NCI-H69 (cell line): ENCODE measurements at regions not wholly inside any gene's neighbourhood (a gene's known extent, or its start where the extent isn't known, plus 50 kb on each side); places are given as distances from the start of the nearest gene placed in this dataset.
"Not testable (repeated sequence)": the region's sequence is repeated elsewhere in the genome, so short reads cannot be mapped to it uniquely, and the experiment has no call there.

Experiments
- DNase-seq: peaks from one replicate; lab custom pipeline; 2025; lab: John Stamatoyannopoulos, UW

GRCh38 chr13:21261487-21262216 lies 85.2 kb downstream of the MRPL57 start:
- DNase-seq: not testable (repeated sequence)

GRCh38 chr13:21263909-21264308 lies 87.5 kb downstream of the MRPL57 start:
- not testable (repeated sequence) for DNase-seq

DNA sequence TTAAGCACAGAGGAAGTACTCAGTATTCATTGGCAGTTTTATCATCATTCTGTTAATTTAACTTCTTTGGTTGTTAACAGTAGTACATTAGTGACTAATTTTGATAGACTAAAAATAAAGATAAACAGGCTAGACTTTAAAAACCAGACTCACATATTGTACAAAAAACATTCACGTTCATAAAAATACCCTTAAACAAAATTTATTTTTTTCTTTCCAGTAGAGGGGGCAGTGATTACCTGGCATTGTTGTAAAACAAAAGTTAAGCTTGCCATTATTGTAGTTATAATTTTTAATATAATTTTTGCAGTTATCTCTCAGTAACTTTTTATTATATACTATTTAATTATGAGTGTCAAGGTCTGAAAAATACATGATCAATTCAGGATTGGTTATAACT lies 92.0 kb downstream of the MRPL57 start:
- not testable (repeated sequence) for DNase-seq

DNA sequence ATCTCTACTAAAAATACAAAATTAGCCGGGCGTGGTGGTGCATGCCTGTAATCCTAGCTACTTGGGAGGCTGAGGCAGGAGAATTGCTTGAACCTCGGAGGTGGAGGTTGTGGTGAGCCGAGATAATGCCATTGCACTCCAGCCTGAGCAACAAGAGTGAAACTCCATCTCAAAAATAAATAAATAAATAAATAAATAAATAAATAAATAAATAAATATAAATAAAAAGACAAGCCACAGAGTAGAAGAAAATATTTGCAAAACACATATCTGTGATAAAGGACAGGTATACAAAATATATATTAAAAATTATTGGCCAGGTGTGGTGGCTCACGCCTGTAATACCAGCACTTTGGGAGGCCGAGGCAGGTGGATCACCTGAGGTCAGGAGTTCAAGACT lies 96.0 kb downstream of the MRPL57 start:
- DNase-seq: not testable (repeated sequence)

GRCh38 chr13:21274457-21274856 lies 98.0 kb downstream of the MRPL57 start:
- DNase-seq: not testable (repeated sequence)

GRCh38 chr13:21282065-21282464 lies 105.6 kb downstream of the MRPL57 start:
- no peak for DNase-seq

DNA sequence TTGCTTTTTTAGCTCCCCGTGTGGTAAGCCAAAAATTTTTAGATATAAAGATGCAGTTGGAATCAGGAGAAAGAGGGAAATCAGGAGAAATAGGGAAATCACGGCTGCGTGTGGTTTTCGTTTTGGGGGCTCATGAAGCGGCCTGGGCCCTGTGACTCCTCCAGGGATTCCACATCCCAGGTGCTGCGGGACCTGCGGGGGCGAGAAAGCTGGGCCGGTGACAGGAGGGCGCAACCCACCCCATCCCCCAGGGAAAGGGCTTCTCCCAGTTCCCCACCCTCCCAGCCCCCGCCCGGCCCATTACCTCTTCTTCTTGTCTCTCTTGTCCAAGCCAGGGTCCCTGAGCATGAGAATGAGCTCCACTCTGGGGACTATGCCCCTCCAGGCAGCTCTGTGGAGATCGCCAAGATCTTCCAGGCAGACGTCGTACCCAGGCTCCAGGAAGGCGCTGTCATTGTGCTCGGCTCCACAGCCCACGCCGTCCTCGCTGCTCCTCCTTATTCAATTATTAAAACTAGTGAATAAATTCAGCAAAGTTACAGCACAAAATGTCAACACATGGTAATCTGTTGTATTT lies 111.0 kb downstream of the MRPL57 start:
- no peak for DNase-seq

- DNase-seq: no peak
Measured at GRCh38 chr13:21289475-21289874, 113.0 kb downstream of the MRPL57 start.

DNA sequence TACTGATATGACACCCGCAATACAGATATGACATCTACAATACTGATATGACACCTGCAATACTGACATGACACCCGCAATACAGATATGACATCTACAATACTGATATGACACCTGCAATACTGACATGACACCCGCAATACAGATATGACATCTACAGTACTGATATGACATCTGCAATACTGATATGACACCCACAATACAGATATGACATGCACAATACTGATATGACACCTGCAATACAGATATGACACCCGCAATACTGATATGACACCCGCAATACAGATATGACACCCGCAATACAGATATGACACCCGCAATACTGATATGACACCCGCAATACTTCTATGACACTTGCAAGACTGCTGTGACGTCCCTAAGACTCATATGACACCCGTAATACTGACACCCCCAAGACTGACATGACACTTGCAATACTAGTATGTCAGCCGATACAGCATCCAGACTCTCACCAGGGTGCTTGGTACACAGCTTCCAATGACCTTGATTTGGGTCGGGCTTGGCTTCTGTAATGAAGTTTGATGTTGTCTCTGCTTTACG lies 114.1 kb downstream of the MRPL57 start:
- DNase-seq: not testable (repeated sequence)

GRCh38 chr13:21291840-21292239 lies 115.4 kb downstream of the MRPL57 start:
- DNase-seq: no peak

DNA sequence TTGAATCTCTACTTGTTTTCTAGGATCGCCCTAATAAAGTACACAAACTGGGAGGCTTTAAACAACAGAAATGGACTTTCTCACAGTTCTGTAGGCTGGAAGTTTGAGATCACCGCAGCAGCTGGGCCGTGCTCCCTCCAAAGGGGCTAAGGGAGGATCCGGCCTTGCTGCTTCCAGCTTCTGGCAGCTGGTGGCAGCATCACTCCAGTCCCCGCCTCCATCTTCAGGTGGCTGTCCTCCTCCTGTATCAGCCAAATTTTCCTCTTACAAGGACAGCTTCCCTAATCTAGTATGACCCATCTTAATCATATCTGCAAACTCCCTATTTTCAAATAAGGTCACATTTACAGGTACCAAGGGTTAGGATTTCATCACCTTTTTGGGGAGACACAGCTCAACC lies 120.5 kb downstream of the MRPL57 start:
- peak; percentile 57 for DNase-seq

DNA sequence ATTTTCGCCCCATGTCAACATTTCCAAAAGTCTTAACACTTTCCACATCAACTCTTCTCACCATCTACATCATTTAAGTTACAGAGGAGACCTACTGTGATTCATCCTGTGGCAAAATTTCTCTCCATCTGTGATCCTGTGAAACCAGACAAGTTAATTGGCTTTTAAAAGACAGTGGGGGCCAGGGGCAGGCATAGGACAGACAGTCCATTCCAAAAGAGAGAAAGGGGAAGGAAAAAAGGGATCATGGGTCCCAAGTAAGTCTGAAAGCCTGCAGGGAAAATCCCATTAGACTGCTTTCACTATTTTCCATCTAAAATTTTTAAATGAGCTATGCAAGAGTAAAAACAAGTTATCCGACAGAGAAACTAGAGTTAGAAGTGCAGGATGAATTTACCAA lies 121.0 kb downstream of the MRPL57 start:
- peak; percentile 19 for DNase-seq

DNA sequence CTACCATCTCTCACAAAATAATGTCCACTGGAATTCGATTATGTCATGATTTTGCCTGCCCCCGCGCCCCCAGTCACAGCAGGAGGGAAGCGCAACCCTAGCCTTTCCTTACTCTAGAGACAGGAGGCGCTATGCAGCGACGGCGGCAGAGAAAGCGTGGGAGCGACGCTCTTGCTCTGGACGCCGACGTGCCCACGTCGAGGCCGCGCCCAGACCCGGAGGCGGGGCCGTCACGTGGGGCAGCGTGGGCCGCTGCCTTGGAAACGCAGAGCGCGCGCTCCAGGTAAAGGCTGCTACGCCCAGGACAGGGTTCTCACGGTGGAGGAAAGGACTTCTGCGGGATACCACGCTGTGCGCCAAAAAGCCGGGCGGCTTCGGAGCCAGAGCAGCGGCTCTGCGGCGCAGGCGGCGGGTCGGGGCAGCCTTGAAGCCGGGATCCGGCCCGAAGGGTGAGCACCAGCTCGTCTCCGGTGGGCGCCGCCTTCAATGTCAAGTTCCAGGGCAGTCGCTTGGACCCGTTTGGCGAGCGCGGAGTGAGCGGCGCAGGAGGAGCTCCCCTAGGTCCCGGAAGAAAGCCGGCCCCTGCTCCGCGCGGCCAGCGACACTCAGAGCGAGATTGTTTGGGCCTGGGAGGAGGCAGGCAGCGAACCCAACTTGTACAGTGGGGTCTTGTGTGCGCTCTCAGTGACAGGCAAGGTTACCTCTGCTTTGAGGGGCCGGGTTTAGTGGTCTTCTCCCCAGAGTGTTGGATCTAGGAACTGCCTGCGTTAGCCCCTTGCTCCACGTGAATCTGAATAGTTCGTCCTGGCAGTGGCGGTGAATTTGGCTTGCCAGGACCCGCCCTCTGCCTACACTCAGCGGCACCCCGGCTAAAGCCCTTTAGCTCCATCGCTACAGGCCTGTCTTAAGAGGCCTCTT lies 121.7 kb downstream of the MRPL57 start:
- DNase-seq: peak; percentile 94

- no peak for DNase-seq
Measured at GRCh38 chr13:21304256-21304655, 127.8 kb downstream of the MRPL57 start.

DNA sequence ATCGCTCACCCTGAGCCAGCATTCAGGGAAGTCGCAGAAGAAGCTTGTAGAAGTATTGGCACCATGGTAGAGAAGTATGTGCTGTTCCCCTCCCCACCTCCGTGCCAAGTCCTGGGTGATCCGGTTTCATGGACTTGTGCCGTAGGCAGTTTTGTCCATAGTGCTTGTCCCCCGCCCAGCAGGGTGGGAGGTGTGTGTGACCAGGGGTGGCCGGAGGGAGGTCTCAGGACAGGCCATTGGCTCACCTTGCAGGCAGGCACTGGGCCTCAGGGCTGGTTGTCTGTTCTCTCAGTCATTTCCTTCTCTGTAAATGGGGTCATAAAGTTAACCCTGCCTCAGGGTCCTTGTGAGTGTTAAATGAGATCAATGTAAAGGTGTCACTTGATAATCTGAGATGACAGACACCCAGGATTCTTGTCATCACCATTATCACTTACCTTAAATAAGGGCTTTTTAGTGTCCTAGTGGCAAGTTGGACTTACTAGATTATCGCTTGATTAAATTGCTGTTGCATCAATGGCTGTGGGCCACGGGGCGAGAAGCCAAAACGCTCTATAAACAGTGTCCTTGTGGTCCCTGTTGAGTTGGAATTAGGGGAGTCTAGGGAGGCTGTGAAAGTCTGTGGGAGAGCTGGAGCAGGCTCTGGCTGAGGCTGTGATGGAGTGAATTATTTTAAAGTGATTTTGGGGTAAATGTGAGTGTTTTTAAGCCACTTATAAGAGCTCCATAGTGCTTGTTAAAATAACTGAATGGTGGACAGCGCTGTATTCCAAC lies 130.0 kb downstream of the MRPL57 start:
- DNase-seq: not testable (repeated sequence)

GRCh38 chr13:21307158-21307557 lies 130.7 kb downstream of the MRPL57 start:
- not testable (repeated sequence) for DNase-seq

GRCh38 chr13:21308906-21309305 lies 132.4 kb downstream of the MRPL57 start:
- DNase-seq: no peak

GRCh38 chr13:21309542-21310172 lies 133.2 kb downstream of the MRPL57 start:
- DNase-seq: no peak

- DNase-seq: no peak
Measured at GRCh38 chr13:21310220-21310619, 133.8 kb downstream of the MRPL57 start.

- not testable (repeated sequence) for DNase-seq
Measured at GRCh38 chr13:21314976-21315375, 138.5 kb downstream of the MRPL57 start.

DNA sequence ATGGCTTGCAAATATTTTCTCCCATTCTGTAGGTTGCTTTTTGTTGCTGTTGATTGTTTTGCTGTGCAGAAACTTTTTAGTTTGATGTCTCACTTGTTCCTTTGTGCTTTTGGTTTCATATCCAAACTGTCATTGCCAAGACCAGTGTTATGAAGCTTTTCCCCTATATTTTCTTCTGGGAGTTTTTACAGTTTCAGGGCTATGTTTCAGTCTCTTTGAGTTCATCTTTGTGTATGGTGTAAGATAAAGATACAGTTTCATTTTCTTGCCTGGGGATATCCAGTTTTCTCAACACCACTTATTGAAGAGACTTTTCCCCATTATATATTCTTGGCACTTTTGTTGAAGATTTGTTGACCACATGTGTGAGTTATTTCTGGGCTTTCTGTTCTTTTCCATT lies 139.9 kb downstream of the MRPL57 start:
- DNase-seq: no peak
